ENCODE measurements at regions not wholly inside any gene's neighbourhood (a gene's known extent, or its start where the extent isn't known, plus 50 kb on each side); places are given as distances from the start of the nearest gene placed in this dataset.

DNA sequence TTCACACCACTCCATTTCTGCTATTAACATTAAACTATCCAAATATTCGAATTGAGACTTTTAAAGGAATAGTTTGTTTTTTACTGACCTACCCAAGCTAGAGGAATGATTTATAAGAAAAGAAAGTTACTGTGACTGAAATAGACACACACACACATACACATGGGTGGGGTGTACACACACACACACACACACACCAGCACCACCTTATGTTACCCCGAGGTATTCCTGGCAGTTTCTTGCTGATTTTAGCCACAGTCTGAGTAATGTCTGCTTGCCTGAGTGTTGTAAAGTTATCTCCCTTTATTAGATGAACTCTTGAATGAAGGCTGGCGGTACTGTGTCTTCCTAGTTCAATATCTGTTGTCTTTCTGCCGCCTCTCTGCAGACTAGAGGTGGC, 91.3 kb upstream of the PRKG1 start:
- TF ChIP-seq EP300 (IDR thresholded peaks at IDR 0.05) (no peak), POLR2A (IDR thresholded peaks at IDR 0.05) (no peak)
- TF ChIP-seq, protein P1, sequence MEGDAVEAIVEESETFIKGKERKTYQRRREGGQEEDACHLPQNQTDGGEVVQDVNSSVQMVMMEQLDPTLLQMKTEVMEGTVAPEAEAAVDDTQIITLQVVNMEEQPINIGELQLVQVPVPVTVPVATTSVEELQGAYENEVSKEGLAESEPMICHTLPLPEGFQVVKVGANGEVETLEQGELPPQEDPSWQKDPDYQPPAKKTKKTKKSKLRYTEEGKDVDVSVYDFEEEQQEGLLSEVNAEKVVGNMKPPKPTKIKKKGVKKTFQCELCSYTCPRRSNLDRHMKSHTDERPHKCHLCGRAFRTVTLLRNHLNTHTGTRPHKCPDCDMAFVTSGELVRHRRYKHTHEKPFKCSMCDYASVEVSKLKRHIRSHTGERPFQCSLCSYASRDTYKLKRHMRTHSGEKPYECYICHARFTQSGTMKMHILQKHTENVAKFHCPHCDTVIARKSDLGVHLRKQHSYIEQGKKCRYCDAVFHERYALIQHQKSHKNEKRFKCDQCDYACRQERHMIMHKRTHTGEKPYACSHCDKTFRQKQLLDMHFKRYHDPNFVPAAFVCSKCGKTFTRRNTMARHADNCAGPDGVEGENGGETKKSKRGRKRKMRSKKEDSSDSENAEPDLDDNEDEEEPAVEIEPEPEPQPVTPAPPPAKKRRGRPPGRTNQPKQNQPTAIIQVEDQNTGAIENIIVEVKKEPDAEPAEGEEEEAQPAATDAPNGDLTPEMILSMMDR (IDR thresholded peaks at IDR 0.05), result no peak
- no peak overlapping the region for H3K4me3 ChIP-seq
- DNase-seq (no peak), ATAC-seq (ENCODE audit: low FRiP score in 2 of 2) (no peak)
- 51 to 62% methylated on average over 4 of the region's 4 CpGs for WGBS, 2 donors
- H3K4me1 ChIP-seq, result no peaks in the 10 kb centered on the region
- no peaks in the 10 kb centered on the region for H3K36me3 ChIP-seq
- H3K9me3 ChIP-seq, result no peaks in the 10 kb centered on the region
- no peak overlapping the region for H3K27ac ChIP-seq
- H3K27me3 ChIP-seq, result no peaks in the 10 kb centered on the region

DNA sequence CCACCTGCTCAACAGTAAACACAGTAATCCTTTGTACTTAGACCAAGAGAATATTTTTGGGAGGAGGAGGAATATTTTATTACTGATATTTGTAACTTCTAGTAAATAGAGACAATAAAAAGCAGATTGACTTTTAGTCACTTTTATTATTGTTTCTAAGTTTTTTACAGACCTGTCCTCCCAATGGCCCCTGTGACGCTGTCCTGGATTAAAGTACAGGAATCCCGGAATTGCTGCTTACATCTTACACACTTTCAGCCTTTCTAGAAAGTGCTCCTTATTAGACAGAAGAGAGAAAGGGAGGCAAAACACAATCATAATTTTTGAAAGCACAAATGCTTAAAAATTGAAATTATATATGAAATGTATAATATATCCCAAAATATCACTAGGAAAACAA, 86.4 kb upstream of the PRKG1 start:
- DNase-seq (no peak), ATAC-seq (ENCODE audit: low FRiP score in 2 of 2) (no peak)
- 83 to 96% methylated on average over 2 of the region's 2 CpGs for WGBS, 2 donors
- H3K4me1 ChIP-seq, result peaks cover 0 to 20% (median 6%) of the 10 kb centered on the region in 4 donors
- H3K36me3 ChIP-seq, result no peaks in the 10 kb centered on the region
- TF ChIP-seq POLR2AphosphoS5 (IDR thresholded peaks at IDR 0.05), result no peak
- H3K4me3 ChIP-seq, result no peak overlapping the region
- no peaks in the 10 kb centered on the region for H3K9me3 ChIP-seq
- H3K27ac ChIP-seq, result no peak overlapping the region
- H3K27me3 ChIP-seq, result no peaks in the 10 kb centered on the region

DNA sequence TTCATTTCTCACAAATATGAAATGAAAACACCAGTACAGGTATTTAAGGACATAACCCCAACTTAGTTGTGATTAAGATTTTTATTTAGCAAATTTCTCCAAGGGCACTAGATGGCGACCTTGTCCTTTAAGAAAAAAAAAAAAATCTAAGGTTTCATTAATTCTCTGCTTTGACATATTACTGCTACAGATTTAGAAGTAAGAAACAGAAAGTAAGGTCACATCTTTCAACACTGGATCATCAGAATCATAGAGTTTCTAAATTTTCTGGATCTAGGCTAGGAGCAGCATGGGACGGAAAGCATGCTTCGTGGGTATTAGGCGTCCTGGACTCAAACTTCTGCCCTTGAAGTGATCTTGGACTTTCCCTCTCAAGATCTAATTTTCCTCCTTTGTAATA, 85.5 kb upstream of the PRKG1 start:
- no peaks in the 10 kb centered on the region for H3K9me3 ChIP-seq
- no peaks in the 10 kb centered on the region for H3K36me3 ChIP-seq
- 32 to 36% methylated on average over 4 of the region's 4 CpGs for WGBS, 2 donors
- ATAC-seq (ENCODE audit: low FRiP score in 2 of 2), result no peak
- H3K4me3 ChIP-seq, result peak overlapping the region in 2 of 4 donors; percentile 16 to 33
- TF ChIP-seq, protein P1 (IDR thresholded peaks at IDR 0.05), result peak in 5 of 6 experiments; percentile 16 to 35 (median 33)
- no peak for TF ChIP-seq POLR2AphosphoS5 (IDR thresholded peaks at IDR 0.05)
- no peak for TF ChIP-seq EP300 (IDR thresholded peaks at IDR 0.05)
- no peak for TF ChIP-seq POLR2A (IDR thresholded peaks at IDR 0.05)
- DNase-seq, result no peak
- H3K4me1 ChIP-seq, result peaks cover 0 to 23% (median 8%) of the 10 kb centered on the region in 4 donors
- H3K27ac ChIP-seq, result no peak overlapping the region
- H3K27me3 ChIP-seq, result no peaks in the 10 kb centered on the region

DNA sequence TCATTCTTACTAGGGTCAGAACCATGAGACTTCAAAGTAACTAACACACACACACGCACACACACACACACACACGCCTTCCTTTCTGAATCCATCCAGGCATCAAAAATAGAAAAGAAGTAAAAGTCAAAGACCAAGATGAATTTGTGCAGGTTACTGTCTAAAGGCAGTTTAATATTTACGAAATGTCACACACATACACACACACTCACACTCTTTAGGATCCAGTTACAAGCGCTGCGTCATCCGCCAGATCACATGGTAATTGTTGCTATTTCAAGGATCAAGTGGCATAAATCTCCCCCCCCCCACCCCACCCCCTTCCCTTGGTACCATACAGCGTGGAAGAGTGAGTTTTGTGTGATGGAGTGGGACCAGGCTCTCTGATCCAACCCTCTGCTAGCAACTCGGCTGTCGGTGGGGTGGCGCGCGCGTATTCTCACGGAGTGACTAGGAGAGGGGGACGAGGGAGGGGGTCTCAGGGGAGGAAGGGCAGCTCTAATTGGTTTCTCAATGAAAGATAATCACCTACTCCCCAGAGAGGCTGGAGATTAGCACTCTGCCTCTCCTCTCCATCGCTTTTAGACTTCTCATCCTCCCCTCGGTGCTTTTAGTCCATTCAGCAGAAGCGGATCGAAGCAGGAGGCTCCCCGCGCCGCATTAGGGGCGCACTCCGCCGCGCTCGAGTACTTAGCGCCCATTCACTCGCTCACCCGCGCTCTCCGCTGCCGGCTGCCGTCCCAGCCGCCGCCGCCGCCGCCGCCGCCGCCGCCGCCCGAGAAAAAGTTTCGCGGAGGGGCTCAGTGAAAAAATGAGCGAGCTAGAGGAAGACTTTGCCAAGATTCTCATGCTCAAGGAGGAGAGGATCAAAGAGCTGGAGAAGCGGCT, 83.5 kb upstream of the PRKG1 start:
- no peak for TF ChIP-seq POLR2AphosphoS5 (IDR thresholded peaks at IDR 0.05)
- Histone ChIP-seq H3K27me3 (no peaks in the 10 kb centered on the region), H3K36me3 (no peaks in the 10 kb centered on the region), H3K27ac (peak overlapping the region; percentile 80 to 92 (median 88)), H3K9me3 (no peaks in the 10 kb centered on the region), H3K4me3 (peak overlapping the region; percentile 47 to 71 (median 64)), H3K4me1 (peaks cover 0 to 23% (median 8%) of the 10 kb centered on the region in 4 donors)
- 2% methylated on average over 11 to 49 of the region's 49 CpGs for WGBS, 2 donors
- ATAC-seq (ENCODE audit: low FRiP score in 2 of 2) (peak in 1 of 2 donors; percentile 39), DNase-seq (peak; percentile 71 to 84)

DNA sequence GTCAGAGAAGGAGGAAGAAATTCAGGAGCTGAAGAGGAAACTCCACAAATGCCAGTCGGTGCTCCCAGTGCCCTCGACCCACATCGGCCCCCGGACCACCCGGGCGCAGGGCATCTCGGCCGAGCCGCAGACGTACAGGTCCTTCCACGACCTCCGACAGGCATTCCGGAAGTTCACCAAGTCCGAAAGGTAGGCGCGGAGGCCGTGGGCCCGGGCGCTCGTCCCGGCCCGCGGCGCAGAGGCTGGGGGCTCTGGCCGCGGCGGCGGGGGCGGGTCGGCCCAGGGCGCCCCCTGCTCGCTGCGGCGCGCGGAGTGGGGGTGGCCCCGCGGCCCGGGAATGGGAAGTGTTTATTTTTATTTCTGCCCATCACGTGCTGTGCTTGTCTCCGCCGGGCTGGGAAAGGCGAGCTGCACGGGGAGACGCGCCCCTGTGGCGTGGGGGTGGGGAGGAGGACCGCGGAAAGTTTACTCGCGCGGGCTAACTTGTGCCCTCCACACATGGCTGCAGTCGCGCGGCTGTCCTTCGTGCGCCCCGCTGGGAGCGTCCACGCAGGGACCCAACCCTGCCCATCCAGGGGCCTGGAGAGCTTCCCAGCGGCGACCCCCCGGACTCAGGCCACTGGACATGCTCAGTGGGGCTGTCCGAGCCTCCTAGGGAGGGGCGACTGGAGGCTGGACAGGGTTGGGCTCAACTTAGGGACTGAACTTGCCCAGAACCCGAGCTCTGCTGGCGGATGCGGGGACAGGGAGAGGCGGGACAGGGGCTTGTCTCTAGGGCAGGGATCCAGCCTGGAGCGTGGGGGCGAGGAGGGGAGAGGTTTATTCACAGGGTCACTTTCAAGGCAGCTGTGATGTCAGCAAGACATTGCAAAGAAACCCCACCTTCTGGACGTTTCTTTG, 82.6 kb upstream of the PRKG1 start:
- DNase-seq, result peak; percentile 59 to 87
- H3K4me3 ChIP-seq, result peak overlapping the region; percentile 60 to 71 (median 68)
- peak; percentile 68 to 70 for ATAC-seq (ENCODE audit: low FRiP score in 2 of 2)
- H3K27ac ChIP-seq, result peak overlapping the region; percentile 80 to 92 (median 88)
- H3K9me3 ChIP-seq, result no peaks in the 10 kb centered on the region
- H3K36me3 ChIP-seq, result no peaks in the 10 kb centered on the region
- TF ChIP-seq, protein P1 (IDR thresholded peaks at IDR 0.05), result peak in 1 of 6 experiments; percentile 8
- no peak for TF ChIP-seq EP300 (IDR thresholded peaks at IDR 0.05)
- TF ChIP-seq POLR2A (IDR thresholded peaks at IDR 0.05), result peak in 2 of 4 donors; percentile 39 to 56
- TF ChIP-seq POLR2AphosphoS5 (IDR thresholded peaks at IDR 0.05), result peak in 1 of 2 donors; percentile 55
- WGBS, 2 donors, result 0 to 1% methylated on average over 21 to 48 of the region's 72 CpGs
- no peaks in the 10 kb centered on the region for H3K27me3 ChIP-seq
- H3K4me1 ChIP-seq, result peaks cover 0 to 23% (median 8%) of the 10 kb centered on the region in 4 donors
